B cell (primary cell): ENCODE measurements at regions not wholly inside any gene's neighbourhood (a gene's known extent, or its start where the extent isn't known, plus 50 kb on each side); places are given as distances from the start of the nearest gene placed in this dataset.

Experiments
- ATAC-seq: fragments of 200-7000 bp; cut with Tn5 transposase; one replicate; pipeline ENCODE4 v1.10.0; 2021; ENCODE audit warnings: low read depth, mild to moderate bottlenecking, moderate number of reproducible peaks, moderate library complexity
- CTCF ChIA-PET: fragments of 350-600 bp; sonication (Branson Sonifier 250); formaldehyde crosslinking; loops from one replicate; lab custom pipeline; 2021; ENCODE audit warnings: antibody characterized with exemption, inconsistent platforms; lab: Charles Lee
- POLR2A ChIA-PET: fragments of 350-600 bp; sonication (Branson Sonifier 250); formaldehyde crosslinking; loops from one replicate; lab custom pipeline; 2021; ENCODE audit warnings: antibody characterized with exemption; lab: Charles Lee
- DNase-seq: peaks from one replicate; pipeline ENCODE4 v3.0.0; 2013
- H2AFZ ChIP-seq: 2 replicates; pipeline ENCODE4 v1.6.1; 2012; ENCODE audit warnings: mild to moderate bottlenecking, low read depth, low read length; ENCODE audit not compliant: insufficient read depth, poor library complexity, severe bottlenecking
- H3K27ac ChIP-seq, 2 donors: 1 replicate in 1 of 2; 2 replicates in 1 of 2; pipeline ENCODE4 v1.5.1; 2012 to 2013; ENCODE audit warnings: low read length in 2 of 2, mild to moderate bottlenecking in 2 of 2, moderate library complexity in 1 of 2
- H3K27me3 ChIP-seq, 4 experiments: fragments of 200-600 bp in 1 of 4; sonication (generic) in 1 of 4; replicated peaks in 1 of 4; 1 replicate in 2 of 4; 2 replicates in 2 of 4; pipeline versions ENCODE4 v1.6.1 to v1.7.0; 2013 to 2016; ENCODE audit warnings: low read length in 3 of 4, mild to moderate bottlenecking in 2 of 4, mixed read lengths in 1 of 4, moderate library complexity in 1 of 4; ENCODE audit not compliant: insufficient read depth in 4 of 4, control insufficient read depth in 3 of 4; ENCODE audit errors: control extremely low read depth in 1 of 4
- H3K36me3 ChIP-seq, 2 experiments: replicated peaks in 1 of 2; 1 replicate in 1 of 2; 2 replicates in 1 of 2; pipeline versions ENCODE4 v1.6.1 to v1.7.1; 2013; ENCODE audit warnings: low read length in 1 of 2; ENCODE audit not compliant: insufficient read depth in 2 of 2, control insufficient read depth in 1 of 2; ENCODE audit errors: control extremely low read depth in 1 of 2, extremely low read depth in 1 of 2
- H3K4me1 ChIP-seq, 2 donors: fragments of 200-600 bp in 1 of 2; sonication (generic) in 1 of 2; 1 replicate in 1 of 2; 2 replicates in 1 of 2; pipeline versions ENCODE4 v1.5.1 to v1.6.1; 2013 to 2017; ENCODE audit warnings: low read length in 2 of 2; ENCODE audit not compliant: control insufficient read depth in 2 of 2, insufficient read depth in 2 of 2
- H3K4me2 ChIP-seq: replicated peaks from 2 replicates; pipeline ENCODE3; 2012; ENCODE audit warnings: mild to moderate bottlenecking, low read depth, low read length; ENCODE audit not compliant: poor library complexity, severe bottlenecking
- H3K4me3 ChIP-seq, 5 experiments: fragments of 200-600 bp in 1 of 5; sonication (generic) in 1 of 5; 1 replicate in 3 of 5; 2 replicates in 2 of 5; pipeline versions ENCODE4 v1.5.1 to v1.7.0; 2011 to 2016; ENCODE audit warnings: low read length in 4 of 5, mild to moderate bottlenecking in 4 of 5, low read depth in 2 of 5, control low read depth in 1 of 5, moderate library complexity in 1 of 5; ENCODE audit not compliant: insufficient read depth in 1 of 5; ENCODE audit errors: control extremely low read depth in 1 of 5, extremely low read depth in 1 of 5
- H3K79me2 ChIP-seq: fragments of 200-600 bp; sonication (generic); one replicate; pipeline ENCODE4 v1.6.0; 2016; ENCODE audit warnings: low read length; ENCODE audit not compliant: control insufficient read depth, insufficient read depth
- H3K9ac ChIP-seq: fragments of 200-600 bp; sonication (generic); 2 replicates; pipeline ENCODE4 v1.6.1; 2017; ENCODE audit warnings: mild to moderate bottlenecking, low read length, moderate library complexity
- H3K9me3 ChIP-seq, 3 donors: one replicate each; pipeline versions ENCODE4 v1.6.1 to v1.7.1; 2013; ENCODE audit warnings: low read length in 2 of 3; ENCODE audit not compliant: control insufficient read depth in 2 of 3, insufficient read depth in 1 of 3; ENCODE audit errors: control extremely low read depth in 1 of 3
- H4K20me1 ChIP-seq: 2 replicates; pipeline ENCODE4 v1.6.0; 2012; ENCODE audit warnings: mild to moderate bottlenecking, low read length; ENCODE audit not compliant: insufficient read depth, control insufficient read depth, poor library complexity, severe bottlenecking
- H3K27ac Mint-ChIP-seq: one replicate; pipeline ENCODE4 v1.8.0; 2021; ENCODE audit warnings: mixed read lengths
- H3K27me3 Mint-ChIP-seq: one replicate; pipeline ENCODE4 v1.8.0; 2021; ENCODE audit warnings: mixed read lengths
- H3K4me1 Mint-ChIP-seq: one replicate; pipeline ENCODE4 v1.8.0; 2021; ENCODE audit warnings: mixed read lengths
- H3K4me3 Mint-ChIP-seq: one replicate; pipeline ENCODE4 v1.8.0; 2021; ENCODE audit warnings: mixed read lengths
- H3K9me3 Mint-ChIP-seq: one replicate; pipeline ENCODE4 v1.8.0; 2022; ENCODE audit warnings: mixed read lengths; ENCODE audit not compliant: insufficient read depth
- CTCF ChIP-seq: fragments of 200-600 bp; IDR thresholded peaks from one replicate; pipeline ENCODE4 v1.8.0; 2022; ENCODE audit warnings: antibody characterized with exemption, mild to moderate bottlenecking
- EZH2 ChIP-seq: IDR thresholded peaks from 2 replicates; pipeline ENCODE4 v1.6.1; 2012; ENCODE audit warnings: borderline replicate concordance, low read depth, mild to moderate bottlenecking, moderate library complexity, low read length; ENCODE audit not compliant: insufficient read depth, poor library complexity, severe bottlenecking
- WGBS: methylation state at CpG from one replicate; pipeline ENCODE4 v1.1.5; 2013; ENCODE audit warnings: missing lambda C conversion rate; ENCODE audit not compliant: insufficient coverage; 5-methylcytosine and 5-hydroxymethylcytosine counted together
- intact Hi-C: fragments of 100-400 bp; cut with micrococcal nuclease; formaldehyde crosslinking; loops from one replicate; pipeline ENCODE4 v1.10.0; 2022

DNA sequence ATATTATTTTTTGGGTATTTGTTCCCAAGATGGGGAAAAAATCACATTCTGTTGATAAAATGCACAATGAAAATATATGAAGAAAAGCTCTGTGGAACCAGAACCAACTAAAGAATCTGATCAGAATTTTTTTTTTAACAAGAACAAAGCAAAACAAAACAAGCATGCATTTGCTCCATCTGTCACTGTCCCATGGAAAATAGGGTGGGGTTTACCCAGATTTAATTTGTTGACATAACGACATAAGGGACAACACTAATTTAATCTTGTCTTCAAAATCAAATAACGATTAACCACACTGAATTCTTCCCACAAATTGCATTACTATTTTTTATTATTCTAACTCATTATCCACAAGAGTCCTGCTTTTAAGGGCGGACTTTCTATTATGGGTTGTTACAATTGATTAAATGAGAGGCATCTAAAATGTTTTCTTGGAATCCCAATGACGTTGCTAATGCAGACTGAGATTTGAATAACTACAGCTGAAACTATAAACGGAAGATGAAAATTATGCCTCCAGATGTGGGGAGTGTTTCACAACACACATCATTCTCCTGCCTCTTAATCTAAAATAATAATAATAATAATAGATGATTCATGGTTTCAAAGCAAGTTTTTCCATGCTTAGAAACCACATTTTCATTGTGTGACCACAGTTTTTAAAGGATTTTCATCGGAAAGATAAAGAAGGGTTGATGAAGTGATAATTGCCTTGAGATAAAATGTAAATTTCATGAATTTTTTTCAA is 307.0 kb upstream of the CPEB2 start:
- ATAC-seq: no peak
- Mint-ChIP-seq H3K4me1 (no peaks in the 10 kb centered on the region), H3K27me3 (peaks cover 12% of the 10 kb centered on the region), H3K9me3 (no peaks in the 10 kb centered on the region), H3K27ac (no peak overlapping the region), H3K4me3 (no peak overlapping the region)
- H3K9me3 ChIP-seq: peaks cover 0 to 7% (median 3%) of the 10 kb centered on the region in 3 donors
- no peaks in the 10 kb centered on the region for H4K20me1 ChIP-seq
- peaks cover 0 to 3% (median 0%) of the 10 kb centered on the region in 4 experiments for H3K27me3 ChIP-seq
- TF ChIP-seq CTCF: no peak
- no peak for TF ChIP-seq EZH2
- CTCF ChIA-PET: no interaction called here
- H3K79me2 ChIP-seq: no peaks in the 10 kb centered on the region
- H3K4me1 ChIP-seq: no peaks in the 10 kb centered on the region
- intact Hi-C loops: no loop called here
- H3K36me3 ChIP-seq: no peaks in the 10 kb centered on the region
- DNase-seq: no peak
- POLR2A ChIA-PET: interaction anchor here (0.6 kb wide), 1 partner anchor 11 kb away, joined by 3 read pairs; no protein-coding TSS in a partner anchor
- no peak overlapping the region for H2AFZ ChIP-seq
- no peak overlapping the region for H3K4me2 ChIP-seq
- WGBS: no CpG with 5 or more reads among the region's 6 CpGs
- no peak overlapping the region for H3K4me3 ChIP-seq
- no peak overlapping the region for H3K27ac ChIP-seq
- no peak overlapping the region for H3K9ac ChIP-seq

- TF ChIP-seq CTCF: no peak
- TF ChIP-seq EZH2: no peak
- DNase-seq: no peak
- Histone ChIP-seq H3K4me1 (no peaks in the 10 kb centered on the region), H3K79me2 (no peaks in the 10 kb centered on the region), H3K9me3 (no peaks in the 10 kb centered on the region), H3K4me2 (no peak overlapping the region), H4K20me1 (no peaks in the 10 kb centered on the region), H3K9ac (no peak overlapping the region), H3K27ac (no peak overlapping the region), H2AFZ (no peak overlapping the region), H3K4me3 (no peak overlapping the region), H3K27me3 (no peaks in the 10 kb centered on the region), H3K36me3 (no peaks in the 10 kb centered on the region)
- H3K27ac Mint-ChIP-seq: no peak overlapping the region
- no peaks in the 10 kb centered on the region for H3K9me3 Mint-ChIP-seq
- peaks cover 15% of the 10 kb centered on the region for H3K27me3 Mint-ChIP-seq
- no peaks in the 10 kb centered on the region for H3K4me1 Mint-ChIP-seq
- CTCF ChIA-PET: interaction anchor here (1.1 kb wide), 1 partner anchor 9 kb away, joined by 4 read pairs; no protein-coding TSS in a partner anchor
- H3K4me3 Mint-ChIP-seq: no peak overlapping the region
- POLR2A ChIA-PET: no interaction called here
- no peak for ATAC-seq
- intact Hi-C loops: no loop called here
These were observed 302.2 kb upstream of the CPEB2 start for GRCh38 chr4:14700083-14700482.
